Stimulated activated CD8-positive, alpha-beta memory T cell treated with anti-CD3 and anti-CD28 coated beads, Interleukin-4, amount 100 ng/mL, for 24 hours (primary cell): ENCODE measurements at regions not wholly inside any gene's neighbourhood (a gene's known extent, or its start where the extent isn't known, plus 50 kb on each side); places are given as distances from the start of the nearest gene placed in this dataset.

Source experiments
- DNase-seq: peaks from one replicate; pipeline ENCODE4 v3.0.0-alpha.2; 2020; ENCODE audit warnings: low read depth

GRCh38 chrX:20374900-20375438, 108.3 kb upstream of the RPS6KA3 start:
- DNase-seq: no peak

GRCh38 chrX:20374450-20374849, 107.7 kb upstream of the RPS6KA3 start:
- DNase-seq: no peak

- DNase-seq: no peak
These were observed 106.4 kb upstream of the RPS6KA3 start for GRCh38 chrX:20373063-20373462.

- no peak for DNase-seq
These were observed 105.8 kb upstream of the RPS6KA3 start for GRCh38 chrX:20372533-20372932.

- DNase-seq: no peak
These were observed 102.8 kb upstream of the RPS6KA3 start for GRCh38 chrX:20369468-20369867.

GRCh38 chrX:20364238-20364637, 97.5 kb upstream of the RPS6KA3 start:
- no peak for DNase-seq

- DNase-seq: no peak
These were observed 96.6 kb upstream of the RPS6KA3 start for GRCh38 chrX:20363275-20363674.

GRCh38 chrX:20362268-20363267, 95.9 kb upstream of the RPS6KA3 start:
- no peak for DNase-seq

GRCh38 chrX:20361890-20362262, 95.2 kb upstream of the RPS6KA3 start:
- no peak for DNase-seq

- no peak for DNase-seq
These were observed 94.6 kb upstream of the RPS6KA3 start for GRCh38 chrX:20361081-20361889.

- DNase-seq: no peak
These were observed 88.5 kb upstream of the RPS6KA3 start for GRCh38 chrX:20355187-20355586.

- DNase-seq: no peak
These were observed 87.8 kb upstream of the RPS6KA3 start for GRCh38 chrX:20354505-20354904.

GRCh38 chrX:20352935-20353336, 86.2 kb upstream of the RPS6KA3 start:
- no peak for DNase-seq

GRCh38 chrX:20352504-20352903, 85.8 kb upstream of the RPS6KA3 start:
- no peak for DNase-seq

- no peak for DNase-seq
These were observed 83.9 kb upstream of the RPS6KA3 start for GRCh38 chrX:20350596-20350995.

GRCh38 chrX:20348139-20348538, 81.4 kb upstream of the RPS6KA3 start:
- DNase-seq: no peak

- no peak for DNase-seq
These were observed 80.8 kb upstream of the RPS6KA3 start for GRCh38 chrX:20347481-20347880.

GRCh38 chrX:20333672-20334071, 67.0 kb upstream of the RPS6KA3 start:
- DNase-seq: no peak

GRCh38 chrX:20330545-20330944, 63.8 kb upstream of the RPS6KA3 start:
- DNase-seq: no peak

GRCh38 chrX:20329435-20329834, 62.7 kb upstream of the RPS6KA3 start:
- no peak for DNase-seq

GRCh38 chrX:20325786-20326388, 59.2 kb upstream of the RPS6KA3 start:
- DNase-seq: no peak

- no peak for DNase-seq
These were observed 56.2 kb upstream of the RPS6KA3 start for GRCh38 chrX:20322887-20323286.
